ENCODE measurements at regions not wholly inside any gene's neighbourhood (a gene's known extent, or its start where the extent isn't known, plus 50 kb on each side); places are given as distances from the start of the nearest gene placed in this dataset.
"Not testable (repeated sequence)": the region's sequence is repeated elsewhere in the genome, so short reads cannot be mapped to it uniquely, and the experiment has no call there.

- no peak overlapping the region for H3K4me3 ChIP-seq (ENCODE audit: low read length in 2 of 2)
- no peak overlapping the region for H3K4me3 Mint-ChIP-seq
- no peak for DNase-seq
- no peaks in the 10 kb centered on the region for H3K36me3 Mint-ChIP-seq
- no peak overlapping the region for H3K27ac Mint-ChIP-seq
- ChIA-PET POLR2A (ENCODE audit: partially characterized antibody) (no interaction called here), CTCF (ENCODE audit: partially characterized antibody) (no interaction called here)
- intact Hi-C loops (cut with micrococcal nuclease): no loop called here
- no peaks in the 10 kb centered on the region for H3K4me1 ChIP-seq (ENCODE audit: insufficient read depth, low read length)
- H3K4me1 Mint-ChIP-seq: no peaks in the 10 kb centered on the region
- H3K9me3 ChIP-seq (ENCODE audit: control insufficient read depth in 1 of 2, low read length in 2 of 2): peaks cover 0 to 5% of the 10 kb centered on the region in 2 donors
- H3K9me3 Mint-ChIP-seq: peaks cover 0 to 8% (median 5%) of the 10 kb centered on the region in 8 donors
- no peak overlapping the region for H3K27ac ChIP-seq (ENCODE audit: low read depth, low read length)
- no peaks in the 10 kb centered on the region for H3K36me3 ChIP-seq (ENCODE audit: insufficient read depth, low read length)
- H3K27me3 ChIP-seq (ENCODE audit: insufficient read depth, low read length): no peaks in the 10 kb centered on the region
- H3K27me3 Mint-ChIP-seq: no peaks in the 10 kb centered on the region
These were observed 1077.8 kb downstream of the ZPLD1 start for GRCh38 chr3:103512595-103512994.

DNA sequence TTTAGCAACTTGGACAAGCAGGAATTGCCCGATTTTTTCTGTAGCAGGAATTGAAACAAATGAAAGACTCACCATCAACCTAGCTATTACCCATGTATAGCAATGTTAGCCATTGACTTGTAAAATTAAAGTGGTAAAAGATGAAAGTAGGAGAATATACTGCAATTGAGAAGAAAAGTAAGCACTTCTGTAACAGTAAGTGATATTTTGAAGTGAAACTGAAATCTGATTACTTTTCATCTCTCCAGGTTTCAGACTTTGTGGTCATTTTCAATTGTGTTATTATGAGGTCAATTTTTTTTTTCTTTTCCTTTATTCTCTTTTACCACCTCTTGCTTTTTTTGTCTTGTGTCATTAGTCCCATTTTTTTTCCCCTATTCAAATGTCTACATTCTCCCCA, 1078.2 kb downstream of the ZPLD1 start:
- H3K4me1 ChIP-seq (ENCODE audit: insufficient read depth, low read length): no peaks in the 10 kb centered on the region
- no peaks in the 10 kb centered on the region for H3K36me3 Mint-ChIP-seq
- intact Hi-C loops (cut with micrococcal nuclease): no loop called here
- no peak overlapping the region for H3K27ac Mint-ChIP-seq
- no peak overlapping the region for H3K4me3 ChIP-seq (ENCODE audit: low read length in 2 of 2)
- ChIA-PET POLR2A (ENCODE audit: partially characterized antibody) (no interaction called here), CTCF (ENCODE audit: partially characterized antibody) (no interaction called here)
- H3K9me3 Mint-ChIP-seq: peaks cover 0 to 8% (median 6%) of the 10 kb centered on the region in 8 donors
- no peaks in the 10 kb centered on the region for H3K27me3 Mint-ChIP-seq
- H3K36me3 ChIP-seq (ENCODE audit: insufficient read depth, low read length): no peaks in the 10 kb centered on the region
- DNase-seq: no peak
- no peak overlapping the region for H3K4me3 Mint-ChIP-seq
- H3K4me1 Mint-ChIP-seq: no peaks in the 10 kb centered on the region
- no peaks in the 10 kb centered on the region for H3K27me3 ChIP-seq (ENCODE audit: insufficient read depth, low read length)
- no peak overlapping the region for H3K27ac ChIP-seq (ENCODE audit: low read depth, low read length)
- peaks cover 0 to 5% of the 10 kb centered on the region in 2 donors for H3K9me3 ChIP-seq (ENCODE audit: control insufficient read depth in 1 of 2, low read length in 2 of 2)

DNA sequence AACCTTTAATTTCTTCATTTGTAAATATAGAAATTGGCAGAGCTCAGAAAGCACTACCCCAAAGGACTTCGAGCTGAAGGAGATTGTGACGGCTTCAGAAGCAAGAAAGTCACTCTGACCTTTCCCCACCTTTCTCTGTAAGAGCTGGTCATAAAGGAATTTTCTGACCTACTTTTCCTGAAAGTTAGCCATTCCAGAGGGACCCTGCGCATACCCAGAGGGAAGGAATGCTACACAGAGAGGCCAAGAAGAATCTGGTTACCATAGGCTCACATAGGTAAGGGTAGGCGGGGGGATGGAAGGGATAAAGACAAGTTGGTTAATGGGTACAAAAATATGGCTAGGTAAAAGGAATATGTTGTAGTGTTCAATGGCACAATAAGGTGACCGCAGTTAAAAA, 1080.3 kb downstream of the ZPLD1 start:
- no peak for DNase-seq
- H3K4me3 Mint-ChIP-seq: no peak overlapping the region
- peaks cover 0 to 16% (median 6%) of the 10 kb centered on the region in 8 donors for H3K9me3 Mint-ChIP-seq
- no peaks in the 10 kb centered on the region for H3K27me3 ChIP-seq (ENCODE audit: insufficient read depth, low read length)
- no peaks in the 10 kb centered on the region for H3K27me3 Mint-ChIP-seq
- H3K9me3 ChIP-seq (ENCODE audit: control insufficient read depth in 1 of 2, low read length in 2 of 2): peaks cover 0 to 5% of the 10 kb centered on the region in 2 donors
- intact Hi-C loops (cut with micrococcal nuclease): no loop called here
- no peak overlapping the region for H3K27ac ChIP-seq (ENCODE audit: low read depth, low read length)
- ChIA-PET POLR2A (ENCODE audit: partially characterized antibody) (no interaction called here), CTCF (ENCODE audit: partially characterized antibody) (no interaction called here)
- H3K27ac Mint-ChIP-seq: no peak overlapping the region
- no peaks in the 10 kb centered on the region for H3K36me3 Mint-ChIP-seq
- no peaks in the 10 kb centered on the region for H3K4me1 Mint-ChIP-seq
- no peaks in the 10 kb centered on the region for H3K4me1 ChIP-seq (ENCODE audit: insufficient read depth, low read length)
- no peaks in the 10 kb centered on the region for H3K36me3 ChIP-seq (ENCODE audit: insufficient read depth, low read length)
- H3K4me3 ChIP-seq (ENCODE audit: low read length in 2 of 2): no peak overlapping the region

DNA sequence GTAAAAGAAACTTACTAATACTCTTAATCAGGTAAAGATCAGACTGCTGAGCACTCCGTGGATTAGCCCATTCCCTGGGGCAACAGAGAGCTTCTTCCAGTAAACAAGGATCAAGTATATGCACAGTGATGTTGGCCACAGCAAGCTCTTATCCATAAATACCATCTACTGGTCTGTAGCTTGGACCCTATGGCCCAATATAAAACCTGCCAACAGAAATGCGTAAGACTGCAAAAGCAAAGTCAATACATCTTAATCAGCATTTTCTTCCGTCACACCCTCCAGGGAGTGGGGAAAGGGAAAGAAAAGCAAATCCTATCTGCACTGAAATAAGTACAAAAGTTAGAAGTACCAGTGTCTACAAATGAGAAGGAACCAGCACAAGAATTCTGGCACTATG, 1082.1 kb downstream of the ZPLD1 start:
- H3K27ac ChIP-seq (ENCODE audit: low read depth, low read length): no peak overlapping the region
- no peaks in the 10 kb centered on the region for H3K36me3 ChIP-seq (ENCODE audit: insufficient read depth, low read length)
- DNase-seq: no peak
- no peak overlapping the region for H3K4me3 Mint-ChIP-seq
- no peaks in the 10 kb centered on the region for H3K27me3 ChIP-seq (ENCODE audit: insufficient read depth, low read length)
- no peak overlapping the region for H3K4me3 ChIP-seq (ENCODE audit: low read length in 2 of 2)
- no peaks in the 10 kb centered on the region for H3K4me1 Mint-ChIP-seq
- ChIA-PET POLR2A (ENCODE audit: partially characterized antibody) (no interaction called here), CTCF (ENCODE audit: partially characterized antibody) (interaction anchor here (1.5 kb wide), 1 partner anchor 9 kb away, joined by 3 read pairs; no protein-coding TSS in a partner anchor)
- H3K27ac Mint-ChIP-seq: no peak overlapping the region
- H3K36me3 Mint-ChIP-seq: no peaks in the 10 kb centered on the region
- H3K4me1 ChIP-seq (ENCODE audit: insufficient read depth, low read length): no peaks in the 10 kb centered on the region
- no peaks in the 10 kb centered on the region for H3K27me3 Mint-ChIP-seq
- peaks cover 0 to 5% of the 10 kb centered on the region in 2 donors for H3K9me3 ChIP-seq (ENCODE audit: control insufficient read depth in 1 of 2, low read length in 2 of 2)
- peaks cover 0 to 16% (median 9%) of the 10 kb centered on the region in 8 donors for H3K9me3 Mint-ChIP-seq
- intact Hi-C loops (cut with micrococcal nuclease): no loop called here

DNA sequence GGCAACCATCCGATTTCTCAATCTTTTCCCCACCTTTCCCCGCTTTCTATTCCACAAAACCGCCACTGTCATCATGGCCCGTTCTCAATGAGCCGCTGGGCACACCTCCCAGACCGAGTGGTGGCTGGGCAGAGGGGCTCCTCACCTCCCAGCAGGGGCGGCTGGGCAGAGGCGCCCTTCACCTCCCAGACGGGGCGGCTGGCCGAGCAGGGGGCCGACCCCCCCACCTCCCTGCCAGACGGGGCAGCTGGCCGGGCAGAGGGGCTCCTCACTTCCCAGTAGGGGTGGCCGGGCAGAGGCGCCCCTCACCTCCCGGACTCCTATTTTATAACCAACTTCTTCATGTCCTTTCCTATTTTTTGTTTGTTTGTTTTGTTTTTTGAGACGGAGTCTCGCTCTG, 1096.5 kb downstream of the ZPLD1 start:
- H3K4me1 ChIP-seq (ENCODE audit: insufficient read depth, low read length); H3K4me3 Mint-ChIP-seq; CTCF ChIA-PET (ENCODE audit: partially characterized antibody); H3K27me3 ChIP-seq (ENCODE audit: insufficient read depth, low read length); POLR2A ChIA-PET (ENCODE audit: partially characterized antibody); H3K27ac Mint-ChIP-seq; intact Hi-C loops (cut with micrococcal nuclease); H3K36me3 ChIP-seq (ENCODE audit: insufficient read depth, low read length); H3K36me3 Mint-ChIP-seq; H3K4me3 ChIP-seq (ENCODE audit: low read length in 2 of 2); H3K27ac ChIP-seq (ENCODE audit: low read depth, low read length); H3K9me3 ChIP-seq (ENCODE audit: control insufficient read depth in 1 of 2, low read length in 2 of 2); H3K9me3 Mint-ChIP-seq; H3K4me1 Mint-ChIP-seq; DNase-seq; H3K27me3 Mint-ChIP-seq: not testable (repeated sequence)

GRCh38 chr3:103532986-103533385, 1098.2 kb downstream of the ZPLD1 start:
- Mint-ChIP-seq H3K4me3 (no peak overlapping the region), H3K27me3 (no peaks in the 10 kb centered on the region), H3K9me3 (peaks cover 0 to 5% (median under 1%) of the 10 kb centered on the region in 8 donors), H3K36me3 (no peaks in the 10 kb centered on the region), H3K27ac (no peak overlapping the region), H3K4me1 (no peaks in the 10 kb centered on the region)
- H3K4me3 ChIP-seq (ENCODE audit: low read length in 2 of 2): no peak overlapping the region
- no peaks in the 10 kb centered on the region for H3K9me3 ChIP-seq (ENCODE audit: control insufficient read depth in 1 of 2, low read length in 2 of 2)
- no peaks in the 10 kb centered on the region for H3K36me3 ChIP-seq (ENCODE audit: insufficient read depth, low read length)
- H3K4me1 ChIP-seq (ENCODE audit: insufficient read depth, low read length): no peaks in the 10 kb centered on the region
- CTCF ChIA-PET (ENCODE audit: partially characterized antibody): no interaction called here
- intact Hi-C loops (cut with micrococcal nuclease): no loop called here
- no peak overlapping the region for H3K27ac ChIP-seq (ENCODE audit: low read depth, low read length)
- POLR2A ChIA-PET (ENCODE audit: partially characterized antibody): no interaction called here
- DNase-seq: no peak
- H3K27me3 ChIP-seq (ENCODE audit: insufficient read depth, low read length): no peaks in the 10 kb centered on the region

DNA sequence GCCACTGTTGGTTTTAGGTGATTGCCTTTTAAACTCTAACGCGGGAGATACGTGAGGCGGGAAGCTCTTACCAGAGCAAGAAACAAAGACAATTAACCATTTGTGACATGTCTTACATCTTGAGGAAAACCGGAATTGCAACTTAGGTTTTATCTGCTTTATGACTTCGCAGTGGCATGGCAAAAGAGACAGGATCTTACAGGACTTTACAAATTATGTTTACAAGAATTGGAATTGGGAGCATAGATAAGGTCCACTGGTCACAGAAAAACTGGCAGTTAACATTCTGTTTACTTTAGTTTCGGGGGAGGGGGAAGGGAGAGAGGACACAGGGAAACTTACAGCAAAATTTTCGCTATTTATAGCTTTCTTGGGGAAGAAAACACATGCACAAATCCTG, 1119.6 kb downstream of the ZPLD1 start:
- Histone ChIP-seq H3K4me1 (ENCODE audit: insufficient read depth, low read length) (no peaks in the 10 kb centered on the region), H3K36me3 (ENCODE audit: insufficient read depth, low read length) (no peaks in the 10 kb centered on the region), H3K9me3 (ENCODE audit: control insufficient read depth in 1 of 2, low read length in 2 of 2) (no peaks in the 10 kb centered on the region), H3K27ac (ENCODE audit: low read depth, low read length) (no peak overlapping the region), H3K4me3 (ENCODE audit: low read length in 2 of 2) (no peak overlapping the region), H3K27me3 (ENCODE audit: insufficient read depth, low read length) (no peaks in the 10 kb centered on the region)
- ChIA-PET POLR2A (ENCODE audit: partially characterized antibody) (no interaction called here), CTCF (ENCODE audit: partially characterized antibody) (no interaction called here)
- H3K9me3 Mint-ChIP-seq: peaks cover 0 to 9% (median 0%) of the 10 kb centered on the region in 8 donors
- intact Hi-C loops (cut with micrococcal nuclease): no loop called here
- no peaks in the 10 kb centered on the region for H3K27me3 Mint-ChIP-seq
- no peaks in the 10 kb centered on the region for H3K36me3 Mint-ChIP-seq
- no peak overlapping the region for H3K4me3 Mint-ChIP-seq
- no peaks in the 10 kb centered on the region for H3K4me1 Mint-ChIP-seq
- DNase-seq: no peak
- no peak overlapping the region for H3K27ac Mint-ChIP-seq

DNA sequence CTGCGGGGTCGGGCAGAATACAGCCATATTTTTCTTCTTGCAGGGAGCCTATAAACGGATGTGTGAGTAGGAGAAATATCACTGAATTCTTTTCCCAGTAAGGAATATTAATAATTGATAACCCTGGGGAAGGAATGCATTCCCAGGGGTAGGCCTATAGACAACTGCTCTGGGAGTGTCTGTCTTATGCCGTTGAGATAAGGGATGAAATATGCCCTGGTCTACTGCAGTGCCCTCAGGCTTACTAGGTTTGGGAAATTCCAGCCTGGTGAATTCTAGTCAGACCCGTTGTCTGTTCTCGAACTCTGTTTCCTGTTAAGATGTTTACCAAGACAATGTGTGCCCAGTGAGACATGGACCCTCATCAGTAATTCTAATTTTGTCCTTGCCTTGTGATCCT, 1129.3 kb downstream of the ZPLD1 start:
- CTCF ChIA-PET (ENCODE audit: partially characterized antibody); H3K4me1 Mint-ChIP-seq; POLR2A ChIA-PET (ENCODE audit: partially characterized antibody); H3K27me3 ChIP-seq (ENCODE audit: insufficient read depth, low read length); H3K4me3 Mint-ChIP-seq; H3K4me1 ChIP-seq (ENCODE audit: insufficient read depth, low read length); DNase-seq; H3K36me3 ChIP-seq (ENCODE audit: insufficient read depth, low read length); intact Hi-C loops (cut with micrococcal nuclease); H3K9me3 ChIP-seq (ENCODE audit: control insufficient read depth in 1 of 2, low read length in 2 of 2); H3K27me3 Mint-ChIP-seq; H3K27ac ChIP-seq (ENCODE audit: low read depth, low read length); H3K27ac Mint-ChIP-seq; H3K4me3 ChIP-seq (ENCODE audit: low read length in 2 of 2); H3K36me3 Mint-ChIP-seq: not testable (repeated sequence)
- H3K9me3 Mint-ChIP-seq: peaks cover 0 to 23% (median 9%) of the 10 kb centered on the region in 8 donors
